ENCODE measurements at regions not wholly inside any gene's neighbourhood (a gene's known extent, or its start where the extent isn't known, plus 50 kb on each side); places are given as distances from the start of the nearest gene placed in this dataset.

DNA sequence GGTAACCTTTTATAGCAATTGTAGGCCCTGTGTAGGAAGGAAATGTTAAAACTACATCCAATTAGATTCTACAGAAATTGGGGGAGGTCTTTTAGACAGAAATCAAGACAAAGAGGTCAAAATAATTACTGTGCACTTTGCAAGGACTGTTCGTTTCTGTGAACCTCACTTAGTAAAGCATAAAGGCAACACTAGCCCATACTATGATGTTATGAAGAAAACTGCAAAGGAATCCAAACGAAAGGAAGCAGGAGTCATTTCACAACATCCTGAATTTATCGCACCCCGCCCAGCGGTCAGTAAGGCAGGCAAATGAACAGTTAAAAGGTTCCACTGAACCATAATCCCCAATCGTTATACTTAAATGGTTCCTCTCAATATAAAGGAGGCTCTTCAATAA, 429.5 kb upstream of the ARID1B start:
- no peak for DNase-seq

DNA sequence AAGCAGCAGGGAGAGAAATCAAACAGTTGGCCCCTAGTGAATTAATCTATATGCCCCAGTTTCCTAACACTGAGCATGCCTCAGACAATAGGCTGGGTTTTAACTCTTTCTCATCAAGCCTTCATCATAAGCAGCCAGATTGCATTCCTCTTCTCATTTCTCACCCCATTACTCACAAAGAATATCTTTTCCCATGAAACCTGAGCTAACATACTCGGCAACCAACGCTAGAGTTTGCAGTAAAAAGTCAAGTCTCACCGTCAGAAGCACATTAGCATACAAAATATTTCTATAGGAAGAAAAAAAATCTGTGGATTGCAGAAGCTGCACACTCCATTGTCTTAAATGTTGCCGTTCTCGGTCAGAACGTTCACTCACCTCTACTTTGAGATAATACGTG, 429.9 kb upstream of the ARID1B start:
- DNase-seq: no peak

DNA sequence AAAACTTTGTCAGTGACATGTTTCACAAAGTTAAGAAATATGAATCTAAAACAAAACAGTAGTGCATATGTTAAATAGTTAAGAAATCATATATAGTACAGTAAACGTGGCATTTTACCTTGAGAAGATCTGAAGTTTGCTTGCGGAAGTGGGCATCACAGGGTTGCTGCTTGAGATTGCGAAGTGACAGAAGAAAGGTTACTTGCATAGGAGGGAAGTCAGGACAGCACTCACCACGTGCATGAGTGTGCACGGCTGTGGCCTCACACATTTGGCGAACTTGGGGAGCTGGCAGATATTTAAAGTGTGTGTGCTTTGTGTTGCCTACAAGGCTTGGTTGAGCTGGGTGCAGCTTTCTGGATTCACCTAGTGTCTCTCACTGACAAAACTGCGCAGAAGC, 431.5 kb upstream of the ARID1B start:
- no peak for DNase-seq

GRCh38 chr6:156344491-156344890, 432.7 kb upstream of the ARID1B start:
- DNase-seq: no peak

- no peak for DNase-seq
Observed at GRCh38 chr6:156337801-156338200, 439.4 kb upstream of the ARID1B start.

DNA sequence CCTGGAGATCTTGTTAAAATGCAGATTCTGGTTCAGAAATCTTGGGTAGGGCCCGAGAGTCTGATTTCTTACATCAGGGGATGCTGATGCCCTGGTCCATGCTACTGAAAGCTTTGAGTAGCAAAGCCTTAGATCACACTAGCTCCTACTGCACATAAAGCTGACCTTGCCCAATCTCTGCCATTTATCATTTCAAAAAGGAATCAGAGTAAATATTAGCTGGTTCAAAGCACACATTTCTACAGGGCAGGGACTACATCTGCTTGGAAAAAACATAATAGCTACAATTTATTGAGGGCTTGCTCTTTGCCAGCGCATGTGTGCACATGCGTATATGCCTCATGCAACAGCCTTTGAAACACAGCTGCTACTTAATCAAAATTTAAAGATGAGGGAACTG, 440.4 kb upstream of the ARID1B start:
- DNase-seq: no peak

DNA sequence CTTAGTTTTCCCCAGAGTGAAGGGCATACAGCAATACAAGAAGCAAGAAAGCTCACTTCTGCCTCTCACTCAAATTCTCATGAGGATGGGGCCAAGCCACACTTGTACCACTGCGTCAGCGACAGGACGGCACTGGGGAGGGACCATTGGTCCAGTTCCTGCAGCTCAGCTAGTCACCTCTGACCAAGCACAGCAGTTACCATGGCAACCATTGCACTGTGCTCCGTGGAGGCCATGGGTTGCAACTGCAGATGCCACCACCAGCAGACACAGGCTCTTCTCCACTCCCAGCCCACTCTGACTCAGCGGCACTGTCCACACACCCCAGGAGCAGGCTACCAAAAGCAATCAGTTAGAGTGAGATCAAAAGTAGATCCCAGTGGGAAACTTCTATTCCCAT, 441.1 kb upstream of the ARID1B start:
- no peak for DNase-seq

DNA sequence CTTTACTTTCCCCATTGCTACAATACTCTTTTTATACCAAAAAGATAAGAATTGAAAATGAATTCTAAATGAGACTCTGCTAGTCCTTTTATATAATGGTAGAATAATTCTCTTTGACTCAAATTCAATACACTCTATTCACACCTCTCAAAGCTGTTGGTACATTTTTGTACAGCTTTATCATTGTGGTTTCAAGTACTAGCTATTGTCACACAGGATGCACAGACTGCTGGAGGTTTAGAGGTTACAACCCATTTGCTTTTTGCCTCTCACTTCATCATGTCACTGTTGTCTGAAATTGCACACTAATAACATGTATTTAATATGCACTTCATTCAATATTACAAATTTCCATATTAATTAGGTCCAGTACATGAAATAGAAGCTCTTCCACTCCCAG, 442.2 kb upstream of the ARID1B start:
- DNase-seq: no peak

DNA sequence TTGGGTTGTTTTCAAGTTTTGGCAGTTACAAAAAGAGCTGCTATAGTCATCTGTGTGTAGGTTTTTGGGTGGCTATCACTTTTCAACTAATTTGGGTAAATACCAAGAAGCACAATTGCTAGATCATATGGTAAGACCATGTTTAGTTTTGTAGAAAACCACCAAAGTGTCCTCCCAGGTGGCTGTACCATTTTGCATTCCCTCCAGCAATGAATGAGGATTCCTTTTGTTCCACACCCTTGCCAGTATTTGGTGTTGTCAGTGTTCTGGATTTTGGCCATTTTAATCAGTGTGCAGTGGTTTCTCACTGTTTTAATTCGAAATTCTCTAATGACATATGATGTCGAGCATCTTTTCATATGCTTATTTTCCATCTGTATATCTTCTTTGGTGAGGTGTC, 457.5 kb upstream of the ARID1B start:
- no peak for DNase-seq

DNA sequence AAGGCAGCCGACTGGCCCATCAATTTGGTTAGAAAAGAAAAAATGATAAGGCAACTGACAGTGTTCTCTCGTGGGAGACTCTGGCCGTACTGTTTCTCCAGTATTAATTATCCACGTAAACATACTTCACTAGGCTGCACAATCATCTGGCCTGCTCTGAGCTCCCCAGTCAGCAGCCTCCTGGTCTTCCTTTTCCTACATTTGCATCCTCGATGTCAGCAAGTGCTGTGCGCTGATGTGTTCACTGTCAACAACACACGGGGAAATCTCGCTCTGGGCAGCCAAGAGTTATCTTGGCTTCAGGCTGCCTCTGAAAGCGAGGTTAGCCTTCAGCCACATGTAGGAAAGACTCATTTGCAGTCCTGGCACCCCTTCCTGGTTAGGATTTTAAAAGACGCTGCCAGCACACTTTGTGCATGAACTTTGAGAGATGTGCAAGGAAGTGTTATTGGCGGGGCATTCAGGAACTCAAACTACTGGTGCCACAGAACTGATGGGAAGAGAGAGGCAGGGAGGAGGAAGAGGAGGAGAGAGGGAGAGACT, 460.5 kb upstream of the ARID1B start:
- no peak for DNase-seq

DNA sequence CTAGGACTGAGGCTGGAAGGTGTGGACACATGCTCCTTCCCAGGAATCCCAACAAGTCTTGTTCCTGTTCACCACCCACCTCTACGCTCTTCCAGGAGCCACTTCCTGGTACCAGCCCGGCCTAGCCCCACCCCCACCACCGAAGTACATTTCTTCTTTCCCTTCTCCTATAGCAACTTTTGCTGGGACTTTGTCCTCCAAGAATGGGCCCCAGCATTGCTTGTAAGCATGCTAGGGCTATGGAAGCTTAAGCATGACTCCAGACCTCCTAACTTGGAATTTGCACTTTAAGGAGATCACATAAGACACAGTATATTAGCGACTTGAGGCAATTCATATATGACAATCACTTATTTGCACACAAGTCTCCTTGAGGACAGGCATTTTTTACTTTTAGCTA, 462.0 kb upstream of the ARID1B start:
- no peak for DNase-seq

DNA sequence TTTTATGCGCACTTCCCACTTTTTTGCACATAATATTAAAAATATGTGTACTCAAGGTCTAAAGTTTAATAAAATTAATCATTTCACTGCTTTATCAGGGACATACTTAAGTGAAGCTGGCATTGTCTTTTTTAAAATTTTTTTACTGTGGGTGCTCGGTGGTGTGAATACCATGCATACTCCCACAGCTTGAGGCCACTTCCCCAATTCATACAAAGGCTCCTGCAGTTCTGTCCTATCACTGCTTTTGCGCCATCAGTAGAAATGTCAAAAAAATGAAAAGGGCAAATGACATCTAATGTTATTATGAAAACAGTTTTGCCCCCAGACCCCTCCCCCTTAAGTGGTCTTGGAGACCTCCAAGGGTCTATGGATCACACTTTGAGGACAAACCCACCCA, 464.1 kb upstream of the ARID1B start:
- no peak for DNase-seq

- no peak for DNase-seq
Observed at GRCh38 chr6:156311291-156311690, 465.9 kb upstream of the ARID1B start.

GRCh38 chr6:156310701-156311100, 466.5 kb upstream of the ARID1B start:
- DNase-seq: no peak

GRCh38 chr6:156309017-156309416, 468.2 kb upstream of the ARID1B start:
- DNase-seq: no peak

DNA sequence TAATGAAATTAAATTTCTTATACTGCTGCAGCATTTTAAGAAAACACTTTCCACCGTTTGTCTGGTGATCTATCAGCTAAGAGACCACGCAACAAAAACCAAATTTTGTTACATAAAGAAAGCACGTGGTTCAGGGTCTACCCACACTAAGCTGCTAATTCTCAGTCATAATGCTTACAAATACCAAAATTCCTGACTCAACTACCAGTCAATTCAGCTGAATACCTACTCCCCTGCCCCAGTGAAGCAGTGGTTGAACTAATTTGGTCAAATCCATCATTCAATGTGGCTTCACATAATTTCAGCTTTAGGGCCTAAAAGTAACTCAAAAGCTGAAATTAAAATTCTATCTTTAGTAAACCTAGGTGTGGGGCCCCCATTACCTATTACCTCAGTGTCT, 468.6 kb upstream of the ARID1B start:
- no peak for DNase-seq

DNA sequence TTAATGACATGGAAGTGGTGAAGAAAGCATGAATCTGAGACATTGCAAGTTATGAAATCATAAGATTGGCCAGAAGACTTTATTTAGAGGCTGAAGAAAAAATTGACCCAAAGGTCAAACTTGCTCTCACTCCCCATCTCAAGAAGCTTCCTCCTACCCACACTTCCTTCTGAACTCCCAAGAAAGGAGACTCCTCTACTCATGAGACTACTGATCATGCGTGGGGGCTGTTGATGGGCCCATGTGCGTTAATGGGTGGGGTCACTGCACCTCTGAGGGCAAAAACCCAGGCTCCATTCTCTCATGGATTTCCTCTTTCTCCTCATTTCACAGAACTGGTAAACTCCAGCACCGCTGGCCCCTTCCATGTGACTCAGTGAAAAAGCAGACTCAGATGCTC, 470.6 kb upstream of the ARID1B start:
- DNase-seq: no peak

- no peak for DNase-seq
Observed at GRCh38 chr6:156283091-156283490, 494.1 kb upstream of the ARID1B start.

- no peak for DNase-seq
Observed at GRCh38 chr6:156282087-156282486, 495.1 kb upstream of the ARID1B start.

- no peak for DNase-seq
Observed at GRCh38 chr6:156281266-156281665, 495.9 kb upstream of the ARID1B start.

DNA sequence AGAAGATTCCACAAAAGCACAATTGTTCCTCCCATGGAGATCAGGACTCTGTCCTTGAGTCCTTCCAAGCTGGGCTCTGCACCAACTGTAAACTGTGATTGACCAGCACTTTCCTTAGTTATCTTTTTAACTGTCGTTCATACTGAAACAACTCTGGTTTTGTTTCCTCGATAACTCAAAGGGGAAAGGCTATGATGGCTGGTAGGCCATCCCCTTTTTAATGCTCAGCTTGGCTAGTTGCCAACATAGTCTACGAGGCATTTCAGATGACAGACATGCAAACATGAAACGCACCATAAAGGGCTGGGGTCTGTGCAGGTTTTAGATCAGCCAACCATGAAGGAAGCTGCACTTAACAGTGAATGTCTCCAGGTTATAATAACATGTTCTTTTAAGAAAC, 497.1 kb upstream of the ARID1B start:
- DNase-seq: no peak

DNA sequence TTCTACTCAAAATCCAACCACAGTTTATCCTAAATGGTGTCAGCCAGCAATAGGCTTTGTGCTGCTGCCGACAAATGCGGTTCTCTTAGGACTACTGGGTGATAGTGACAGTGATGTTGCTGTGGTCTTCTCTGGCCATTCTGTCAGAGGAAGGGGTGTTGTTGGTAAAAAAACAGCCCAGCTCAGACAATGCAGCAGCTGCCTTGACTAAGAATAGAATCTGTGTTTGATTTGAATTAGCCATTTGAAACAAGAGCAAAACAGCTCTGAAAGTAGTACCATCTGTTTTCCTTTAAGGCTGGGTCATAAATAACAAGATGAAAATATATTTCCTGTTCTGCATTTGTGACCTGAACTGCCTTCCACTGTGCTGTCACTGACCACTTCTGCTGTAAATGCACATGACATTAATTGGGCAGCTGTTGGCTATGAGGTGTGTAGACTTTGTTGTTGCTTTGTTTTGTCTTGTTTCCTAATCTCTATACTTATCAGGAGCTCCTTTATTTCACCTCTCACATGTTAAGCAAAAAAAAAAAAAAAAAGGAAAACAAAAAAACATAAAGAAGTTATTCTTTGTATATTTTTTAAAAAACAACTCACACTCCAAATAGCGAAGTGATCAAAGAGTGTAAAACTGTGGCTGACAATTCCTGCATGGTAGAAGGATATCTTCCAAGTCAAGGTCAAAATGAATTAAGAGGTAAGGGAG, 497.8 kb upstream of the ARID1B start:
- DNase-seq: no peak

GRCh38 chr6:156273065-156273711, 504.0 kb upstream of the ARID1B start:
- no peak for DNase-seq

- DNase-seq: no peak
Observed at GRCh38 chr6:156269751-156270369, 507.3 kb upstream of the ARID1B start.

Measured in SW 1271 (cell line).